HCT116 (cell line): ENCODE measurements at regions not wholly inside any gene's neighbourhood (a gene's known extent, or its start where the extent isn't known, plus 50 kb on each side); places are given as distances from the start of the nearest gene placed in this dataset.

Source experiments
- ATAC-seq: fragments of 200-7000 bp; cut with Tn5 transposase; 2 replicates; pipeline ENCODE4 v1.9.1; 2020; ENCODE audit warnings: mild to moderate bottlenecking, moderate library complexity
- BruUV-seq: library from RNA; stranded (reverse); fragments of 400-500 nt; replicated peaks from 2 replicates; lab custom pipeline; 2021; lab: Mats Ljungman, UMichigan
- CTCF ChIA-PET: fragments of 300-600 bp; sonication (Branson Sonifier 250); formaldehyde crosslinking; loops from one replicate; lab custom pipeline; 2021; ENCODE audit warnings: antibody characterized with exemption; lab: Charles Lee
- POLR2A ChIA-PET: fragments of 300-600, 350-600 bp; sonication (Branson Sonifier 250); formaldehyde crosslinking; loops from one replicate; lab custom pipeline; 2021; ENCODE audit warnings: antibody characterized with exemption; lab: Charles Lee
- RAD21 ChIA-PET, 2 experiments: fragments of 300-600 bp; sonication (Branson Sonifier 250); formaldehyde crosslinking; loops; one replicate each; lab custom pipeline; 2023; ENCODE audit warnings: low total read pairs in 2 of 2; ENCODE audit not compliant: uncharacterized antibody in 2 of 2, unreplicated experiment in 2 of 2, low non-redundant PET in 1 of 2; lab: Charles Lee
- DNase-seq: peaks from one replicate; pipeline ENCODE4 v3.0.0-alpha.2; 2010; ENCODE audit warnings: low read depth, low spot score
- H2AFZ ChIP-seq: fragments of 200-600 bp; shearing (Covaris generic), sonication (generic); 2 replicates; pipeline ENCODE4 v1.6.1; 2017; ENCODE audit warnings: low read depth, mixed run types, mixed read lengths, antibody characterized with exemption, low read length; ENCODE audit not compliant: poor library complexity, severe bottlenecking
- H3K27ac ChIP-seq: 2 replicates; pipeline ENCODE4 v1.5.1; 2012; ENCODE audit warnings: low read depth, low read length
- H3K27me3 ChIP-seq: fragments of 200-600 bp; sonication (generic); 2 replicates; pipeline ENCODE4 v1.6.1; 2016; ENCODE audit warnings: mixed run types, low read length, mixed read lengths; ENCODE audit not compliant: insufficient read depth
- H3K36me3 ChIP-seq, 2 experiments: fragments of 200-500 bp in 1 of 2; fragments of 200-600 bp in 1 of 2; sonication (Bioruptor generic) in 1 of 2; sonication (generic) in 1 of 2; 2 replicates each; pipeline versions ENCODE4 v1.5.1 to v1.6.1; 2014 to 2016; ENCODE audit warnings: low read length in 2 of 2, inconsistent platforms in 1 of 2, mixed read lengths in 1 of 2, mixed run types in 1 of 2; ENCODE audit not compliant: insufficient read depth in 2 of 2, control insufficient read depth in 1 of 2
- H3K4me1 ChIP-seq, 2 experiments: fragments of 200-600 bp in 1 of 2; sonication (generic) in 1 of 2; 2 replicates each; pipeline versions ENCODE4 v1.5.1 to v1.6.1; 2012 to 2017; ENCODE audit warnings: low read length in 2 of 2, inconsistent platforms in 1 of 2, mild to moderate bottlenecking in 1 of 2, mixed read lengths in 1 of 2, mixed run types in 1 of 2, moderate library complexity in 1 of 2; ENCODE audit not compliant: insufficient read depth in 2 of 2, control insufficient read depth in 1 of 2
- H3K4me2 ChIP-seq: fragments of 200-600 bp; sonication (generic); 2 replicates; pipeline ENCODE4 v1.6.1; 2017; ENCODE audit warnings: mixed run types, low read length, mixed read lengths
- H3K4me3 ChIP-seq, 2 experiments: fragments of 200-600 bp in 1 of 2; sonication (generic) in 1 of 2; replicated peaks in 1 of 2; 2 replicates each; pipeline ENCODE4 v1.5.1; 2011 to 2016; ENCODE audit warnings: low read length in 2 of 2, control low read depth in 1 of 2, low read depth in 1 of 2, mild to moderate bottlenecking in 1 of 2, mixed read lengths in 1 of 2, mixed run types in 1 of 2
- H3K79me2 ChIP-seq: fragments of 200-600 bp; sonication (generic); 2 replicates; pipeline ENCODE4 v1.6.1; 2017; ENCODE audit warnings: mild to moderate bottlenecking, mixed run types, low read length, moderate library complexity, mixed read lengths; ENCODE audit not compliant: insufficient read depth
- H3K9ac ChIP-seq: fragments of 200-600 bp; sonication (generic); 2 replicates; pipeline ENCODE4 v1.6.1; 2016; ENCODE audit warnings: low read length, mixed read lengths
- H3K9me2 ChIP-seq: fragments of 200-600 bp; sonication (generic), shearing (Covaris generic); 2 replicates; pipeline ENCODE4 v1.6.1; 2017; ENCODE audit warnings: mixed run types, mild to moderate bottlenecking, moderate library complexity; ENCODE audit not compliant: insufficient read depth
- H3K9me3 ChIP-seq, 2 experiments: fragments of 200-500 bp in 1 of 2; fragments of 200-600 bp in 1 of 2; sonication (Bioruptor generic) in 1 of 2; sonication (generic) in 1 of 2; 2 replicates each; pipeline ENCODE4 v1.6.1; 2014 to 2017; ENCODE audit warnings: low read length in 2 of 2, mixed read lengths in 2 of 2, inconsistent platforms in 1 of 2, low read depth in 1 of 2, mild to moderate bottlenecking in 1 of 2, mixed run types in 1 of 2, moderate library complexity in 1 of 2; ENCODE audit not compliant: control insufficient read depth in 1 of 2, insufficient read depth in 1 of 2
- H4K20me1 ChIP-seq: fragments of 200-600 bp; sonication (generic), shearing (Covaris generic); 2 replicates; pipeline ENCODE4 v1.6.1; 2017; ENCODE audit warnings: mixed run types, mild to moderate bottlenecking, moderate library complexity; ENCODE audit not compliant: insufficient read depth
- CBX3 ChIP-seq: IDR thresholded peaks from 2 replicates; pipeline ENCODE4 v1.6.1; 2012; ENCODE audit warnings: low read depth
- CEBPB ChIP-seq: IDR thresholded peaks from 2 replicates; pipeline ENCODE4 v1.6.1; 2012; ENCODE audit warnings: low read depth
- CTCF ChIP-seq, 3 experiments: fragments of 200-600 bp in 1 of 3; sonication (generic) in 1 of 3; IDR thresholded peaks in 2 of 3; conservative IDR thresholded peaks in 1 of 3; 2 replicates each; pipeline ENCODE4 v1.5.1; 2012 to 2017; ENCODE audit warnings: low read depth in 2 of 3, low read length in 2 of 3, antibody characterized with exemption in 1 of 3, borderline replicate concordance in 1 of 3, control low read depth in 1 of 3, mild to moderate bottlenecking in 1 of 3, mixed read lengths in 1 of 3, mixed run types in 1 of 3, moderate library complexity in 1 of 3; ENCODE audit not compliant: insufficient read depth in 1 of 3
- EGR1 ChIP-seq: IDR thresholded peaks from 2 replicates; pipeline ENCODE4 v1.6.1; 2012; ENCODE audit warnings: low read depth
- ELF1 ChIP-seq: IDR thresholded peaks from 2 replicates; pipeline ENCODE4 v1.6.1; 2012; ENCODE audit warnings: low read depth, borderline replicate concordance
- EZH2 ChIP-seq: fragments of 200-600 bp; sonication (generic); IDR thresholded peaks from 2 replicates; pipeline ENCODE4 v1.6.1; 2017; ENCODE audit warnings: antibody characterized with exemption, mixed run types
- JUND ChIP-seq: IDR thresholded peaks from 2 replicates; pipeline ENCODE4 v1.6.1; 2012
- MAX ChIP-seq: IDR thresholded peaks from 2 replicates; pipeline ENCODE4 v1.6.1; 2012
- POLR2A ChIP-seq: IDR thresholded peaks from 2 replicates; pipeline ENCODE4 v1.7.0; 2011; ENCODE audit warnings: borderline replicate concordance; ENCODE audit not compliant: insufficient read depth, insufficient read length; ENCODE audit errors: extremely low read depth
- RAD21 ChIP-seq: IDR thresholded peaks from 2 replicates; pipeline ENCODE4 v1.6.1; 2012; ENCODE audit warnings: low read depth, mild to moderate bottlenecking
- ZBTB33 ChIP-seq: IDR thresholded peaks from 2 replicates; pipeline ENCODE4 v1.6.1; 2011; ENCODE audit warnings: mild to moderate bottlenecking, low read length, moderate library complexity; ENCODE audit not compliant: insufficient replicate concordance; ENCODE audit errors: extremely low read depth
- ZNF274 ChIP-seq: fragments of 200-500 bp; sonication (Bioruptor generic); IDR thresholded peaks from 2 replicates; pipeline ENCODE4 v1.6.1; 2014; ENCODE audit warnings: mild to moderate bottlenecking, low read depth, low read length, inconsistent platforms
- intact Hi-C: fragments of 100-400 bp; cut with micrococcal nuclease; formaldehyde crosslinking; loops from 2 replicates; pipeline ENCODE4 v1.10.0; 2022
- TF ChIP-seq, protein P1 (sequence below): IDR thresholded peaks from 2 replicates; pipeline ENCODE4 v1.6.1; 2012; ENCODE audit warnings: low read depth

DNA sequence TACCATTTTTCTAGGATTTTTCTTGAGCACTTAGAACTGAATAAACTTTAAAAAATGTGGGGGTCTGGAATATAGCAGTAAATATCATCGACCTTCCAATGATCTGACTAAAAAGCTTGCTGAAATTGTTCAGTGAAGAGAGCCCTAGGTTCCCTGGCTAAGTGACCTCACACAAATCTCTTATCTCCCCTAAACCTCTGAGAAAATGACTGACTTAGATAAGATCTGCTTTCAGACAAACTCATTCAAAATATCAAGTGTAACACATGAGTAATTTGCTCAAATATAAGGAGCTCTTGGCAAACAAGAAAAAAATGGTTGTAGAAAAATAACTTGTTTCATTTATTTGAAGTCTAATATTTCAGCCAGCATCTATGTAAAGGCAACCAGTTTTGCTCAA, 441.7 kb upstream of the SLIT2 start:
- Histone ChIP-seq H3K27ac (no peak overlapping the region), H3K79me2 (no peaks in the 10 kb centered on the region), H3K4me1 (no peaks in the 10 kb centered on the region), H2AFZ (no peak overlapping the region), H3K9me3 (no peaks in the 10 kb centered on the region), H3K36me3 (no peaks in the 10 kb centered on the region), H3K4me3 (no peak overlapping the region), H3K27me3 (no peaks in the 10 kb centered on the region), H3K9me2 (no peaks in the 10 kb centered on the region), H3K4me2 (no peak overlapping the region), H3K9ac (no peak overlapping the region), H4K20me1 (no peaks in the 10 kb centered on the region)
- intact Hi-C loops, result no loop called here
- ATAC-seq (no peak), DNase-seq (no peak)
- BruUV-seq, result no TSS peak
- ChIA-PET CTCF (no interaction called here), POLR2A (no interaction called here), RAD21 (no interaction called here)
- no peak for TF ChIP-seq EZH2
- no peak for TF ChIP-seq CBX3
- no peak for TF ChIP-seq EGR1
- TF ChIP-seq RAD21, result no peak
- no peak for TF ChIP-seq JUND
- no peak for TF ChIP-seq CEBPB
- TF ChIP-seq ZBTB33, result no peak
- no peak for TF ChIP-seq CTCF (IDR thresholded peaks at IDR 0.05 in 2 of 3, conservative IDR thresholded peaks at IDR 0.05 in 1 of 3; ENCODE audit: borderline replicate concordance in 1 of 3, insufficient read depth in 1 of 3, low read depth in 2 of 3, low read length in 2 of 3)
- no peak for TF ChIP-seq MAX
- no peak for TF ChIP-seq ELF1
- TF ChIP-seq, protein P1, sequence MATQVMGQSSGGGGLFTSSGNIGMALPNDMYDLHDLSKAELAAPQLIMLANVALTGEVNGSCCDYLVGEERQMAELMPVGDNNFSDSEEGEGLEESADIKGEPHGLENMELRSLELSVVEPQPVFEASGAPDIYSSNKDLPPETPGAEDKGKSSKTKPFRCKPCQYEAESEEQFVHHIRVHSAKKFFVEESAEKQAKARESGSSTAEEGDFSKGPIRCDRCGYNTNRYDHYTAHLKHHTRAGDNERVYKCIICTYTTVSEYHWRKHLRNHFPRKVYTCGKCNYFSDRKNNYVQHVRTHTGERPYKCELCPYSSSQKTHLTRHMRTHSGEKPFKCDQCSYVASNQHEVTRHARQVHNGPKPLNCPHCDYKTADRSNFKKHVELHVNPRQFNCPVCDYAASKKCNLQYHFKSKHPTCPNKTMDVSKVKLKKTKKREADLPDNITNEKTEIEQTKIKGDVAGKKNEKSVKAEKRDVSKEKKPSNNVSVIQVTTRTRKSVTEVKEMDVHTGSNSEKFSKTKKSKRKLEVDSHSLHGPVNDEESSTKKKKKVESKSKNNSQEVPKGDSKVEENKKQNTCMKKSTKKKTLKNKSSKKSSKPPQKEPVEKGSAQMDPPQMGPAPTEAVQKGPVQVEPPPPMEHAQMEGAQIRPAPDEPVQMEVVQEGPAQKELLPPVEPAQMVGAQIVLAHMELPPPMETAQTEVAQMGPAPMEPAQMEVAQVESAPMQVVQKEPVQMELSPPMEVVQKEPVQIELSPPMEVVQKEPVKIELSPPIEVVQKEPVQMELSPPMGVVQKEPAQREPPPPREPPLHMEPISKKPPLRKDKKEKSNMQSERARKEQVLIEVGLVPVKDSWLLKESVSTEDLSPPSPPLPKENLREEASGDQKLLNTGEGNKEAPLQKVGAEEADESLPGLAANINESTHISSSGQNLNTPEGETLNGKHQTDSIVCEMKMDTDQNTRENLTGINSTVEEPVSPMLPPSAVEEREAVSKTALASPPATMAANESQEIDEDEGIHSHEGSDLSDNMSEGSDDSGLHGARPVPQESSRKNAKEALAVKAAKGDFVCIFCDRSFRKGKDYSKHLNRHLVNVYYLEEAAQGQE, result no peak
- no peak for TF ChIP-seq POLR2A
- no peak for TF ChIP-seq ZNF274
